ENCODE measurements at regions not wholly inside any gene's neighbourhood (a gene's known extent, or its start where the extent isn't known, plus 50 kb on each side); places are given as distances from the start of the nearest gene placed in this dataset.

- TF ChIP-seq EZH2 (IDR thresholded peaks at IDR 0.05; ENCODE audit: low read length) = no peak
- no peak for TF ChIP-seq CTCF (optimal IDR thresholded peaks at IDR 0.05 in 1 of 3, IDR thresholded peaks at IDR 0.05 in 1 of 3, conservative IDR thresholded peaks at IDR 0.05 in 1 of 3; ENCODE audit: extremely low read depth in 1 of 3, insufficient read depth in 2 of 3, low read length in 3 of 3)
Observed at GRCh38 chr1:219676012-219676765, 63.3 kb upstream of the ZC3H11B start.
